ENCODE measurements at regions not wholly inside any gene's neighbourhood (a gene's known extent, or its start where the extent isn't known, plus 50 kb on each side); places are given as distances from the start of the nearest gene placed in this dataset.

DNA sequence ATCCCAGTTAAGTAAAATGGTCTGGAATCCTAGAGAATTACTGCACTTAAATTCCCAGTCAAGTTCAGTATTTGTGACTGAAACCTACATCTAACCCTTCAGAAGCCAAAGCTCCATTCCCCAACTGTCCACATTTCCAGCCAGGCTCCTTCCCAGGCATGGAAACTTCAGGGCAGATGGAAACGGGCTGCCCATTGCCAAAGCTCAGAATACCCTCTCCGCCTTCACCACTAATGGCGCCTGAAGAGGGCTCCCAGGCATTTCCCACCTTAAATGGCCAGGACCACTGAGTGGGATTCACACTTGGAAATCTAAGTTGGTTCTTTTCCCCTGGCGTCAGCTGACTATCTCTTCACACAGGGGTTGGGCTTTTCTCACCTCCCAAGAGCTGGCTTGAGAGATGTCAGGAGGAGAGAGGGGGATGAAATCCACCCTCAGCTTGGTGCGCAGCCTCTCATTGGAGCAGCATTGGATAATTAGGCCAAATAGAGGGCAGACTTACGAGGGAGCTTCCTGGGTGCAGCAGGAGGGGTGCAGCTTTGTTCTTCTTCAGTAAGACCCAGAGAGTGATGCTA lies 82.9 kb downstream of the ANKRD60 start:
- no peak overlapping the region for H3K4ac ChIP-seq (ENCODE audit: low read depth, low read length)
- H4K8ac ChIP-seq (ENCODE audit: low read depth, low read length): no peak overlapping the region
- H3K4me3 ChIP-seq (ENCODE audit: low read depth, low read length): no peak overlapping the region
- H2AFZ ChIP-seq (ENCODE audit: insufficient read depth, low read length, poor library complexity): no peak overlapping the region
- no peak overlapping the region for H3K14ac ChIP-seq (ENCODE audit: low read length)
- no peak for DNase-seq
- H2BK5ac ChIP-seq (ENCODE audit: low read depth, low read length, poor library complexity): no peak overlapping the region
- peaks cover 9 to 12% of the 10 kb centered on the region in 2 experiments for H3K4me1 ChIP-seq (ENCODE audit: control insufficient read depth in 1 of 2, insufficient read depth in 2 of 2, low read length in 2 of 2)
- no peak overlapping the region for H3K18ac ChIP-seq (ENCODE audit: low read length)
- H2AK5ac ChIP-seq (ENCODE audit: low read length): no peak overlapping the region
- H4K91ac ChIP-seq (ENCODE audit: low read depth, low read length): no peak overlapping the region
- no peak overlapping the region for H3K23ac ChIP-seq (ENCODE audit: low read length)
- H3K9me3 ChIP-seq (ENCODE audit: insufficient read depth, low read depth, low read length): peaks cover 3% of the 10 kb centered on the region
- no peak overlapping the region for H2BK12ac ChIP-seq (ENCODE audit: low read length)
- H2BK120ac ChIP-seq (ENCODE audit: insufficient read depth, low read length, poor library complexity): no peak overlapping the region
- no peaks in the 10 kb centered on the region for H3K79me2 ChIP-seq (ENCODE audit: control insufficient read depth, insufficient read depth, low read length, poor library complexity)
- peaks cover 2% of the 10 kb centered on the region for H3K27me3 ChIP-seq (ENCODE audit: insufficient read depth, low read length)
- no peak overlapping the region for H3K4me2 ChIP-seq (ENCODE audit: low read length)
- H3K79me1 ChIP-seq (ENCODE audit: low read length): peaks cover 3% of the 10 kb centered on the region
- no CpG with 5 or more reads among the region's 6 CpGs for WGBS (ENCODE audit: extremely low coverage, insufficient coverage, insufficient read length)
- no peak overlapping the region for H3K27ac ChIP-seq (ENCODE audit: low read depth, low read length)
- no peak overlapping the region for H3K9ac ChIP-seq (ENCODE audit: low read length)
- no peaks in the 10 kb centered on the region for H3K36me3 ChIP-seq (ENCODE audit: control insufficient read depth in 1 of 2, insufficient read depth in 2 of 2, low read length in 2 of 2)
- no peak overlapping the region for H4K12ac ChIP-seq (ENCODE audit: low read depth, low read length)

DNA sequence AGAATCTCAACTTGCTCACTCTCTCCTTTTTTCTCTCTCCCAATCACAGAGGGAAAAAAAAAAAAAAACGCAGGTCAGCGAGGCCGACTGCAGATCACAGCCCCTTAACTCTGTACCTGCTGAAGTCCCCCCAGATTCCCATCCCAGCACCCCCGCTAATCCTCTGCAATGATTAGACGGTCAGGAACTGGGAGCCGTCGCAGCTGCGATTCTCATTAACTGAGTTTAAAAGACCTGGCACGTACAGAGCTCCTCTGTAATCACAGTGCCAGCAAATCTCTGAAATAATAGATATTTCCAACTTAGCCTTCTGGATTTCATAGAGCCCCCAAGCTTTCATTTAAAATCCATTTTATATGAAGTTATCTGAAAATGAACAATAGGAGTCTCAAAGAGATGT lies 84.4 kb downstream of the ANKRD60 start:
- H4K91ac ChIP-seq (ENCODE audit: low read depth, low read length): no peak overlapping the region
- H2BK120ac ChIP-seq (ENCODE audit: insufficient read depth, low read length, poor library complexity): no peak overlapping the region
- no peak overlapping the region for H4K8ac ChIP-seq (ENCODE audit: low read depth, low read length)
- no peak overlapping the region for H3K27ac ChIP-seq (ENCODE audit: low read depth, low read length)
- no peak overlapping the region for H2BK5ac ChIP-seq (ENCODE audit: low read depth, low read length, poor library complexity)
- H3K23ac ChIP-seq (ENCODE audit: low read length): no peak overlapping the region
- H2AK5ac ChIP-seq (ENCODE audit: low read length): no peak overlapping the region
- no peak overlapping the region for H2BK12ac ChIP-seq (ENCODE audit: low read length)
- peaks cover 9 to 11% of the 10 kb centered on the region in 2 experiments for H3K4me1 ChIP-seq (ENCODE audit: control insufficient read depth in 1 of 2, insufficient read depth in 2 of 2, low read length in 2 of 2)
- H3K36me3 ChIP-seq (ENCODE audit: control insufficient read depth in 1 of 2, insufficient read depth in 2 of 2, low read length in 2 of 2): no peaks in the 10 kb centered on the region
- no peak overlapping the region for H4K12ac ChIP-seq (ENCODE audit: low read depth, low read length)
- peaks cover 3% of the 10 kb centered on the region for H3K79me1 ChIP-seq (ENCODE audit: low read length)
- WGBS (ENCODE audit: extremely low coverage, insufficient coverage, insufficient read length): no CpG with 5 or more reads among the region's 9 CpGs
- H3K9ac ChIP-seq (ENCODE audit: low read length): no peak overlapping the region
- H3K4ac ChIP-seq (ENCODE audit: low read depth, low read length): no peak overlapping the region
- H3K79me2 ChIP-seq (ENCODE audit: control insufficient read depth, insufficient read depth, low read length, poor library complexity): no peaks in the 10 kb centered on the region
- H3K9me3 ChIP-seq (ENCODE audit: insufficient read depth, low read depth, low read length): peaks cover 5% of the 10 kb centered on the region
- no peak overlapping the region for H3K4me3 ChIP-seq (ENCODE audit: low read depth, low read length)
- DNase-seq: no peak
- H2AFZ ChIP-seq (ENCODE audit: insufficient read depth, low read length, poor library complexity): no peak overlapping the region
- no peak overlapping the region for H3K4me2 ChIP-seq (ENCODE audit: low read length)
- H3K18ac ChIP-seq (ENCODE audit: low read length): no peak overlapping the region
- H3K27me3 ChIP-seq (ENCODE audit: insufficient read depth, low read length): no peaks in the 10 kb centered on the region
- no peak overlapping the region for H3K14ac ChIP-seq (ENCODE audit: low read length)

DNA sequence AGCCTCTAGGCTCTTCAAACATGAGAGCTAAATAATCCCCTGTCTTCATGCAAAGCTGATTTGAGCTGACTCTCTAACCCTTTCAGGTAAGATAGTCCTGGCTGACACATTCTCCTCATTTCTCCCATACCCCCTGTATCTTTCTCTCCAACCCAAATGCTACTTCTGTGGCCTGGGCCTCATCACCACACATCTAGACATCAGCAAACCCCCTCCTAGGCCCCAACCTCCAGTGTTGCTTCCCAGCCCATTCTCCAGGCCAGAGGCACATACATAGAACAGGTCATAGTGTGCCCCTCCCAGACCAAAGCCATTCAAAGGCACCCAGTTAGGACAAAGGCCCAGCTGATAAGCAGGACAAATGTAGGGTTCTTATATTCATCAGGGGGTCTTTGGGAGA lies 84.9 kb downstream of the ANKRD60 start:
- no peak overlapping the region for H2BK12ac ChIP-seq (ENCODE audit: low read length)
- no peak overlapping the region for H3K14ac ChIP-seq (ENCODE audit: low read length)
- H4K91ac ChIP-seq (ENCODE audit: low read depth, low read length): no peak overlapping the region
- H3K36me3 ChIP-seq (ENCODE audit: control insufficient read depth in 1 of 2, insufficient read depth in 2 of 2, low read length in 2 of 2): no peaks in the 10 kb centered on the region
- no peak overlapping the region for H3K4me2 ChIP-seq (ENCODE audit: low read length)
- no peak overlapping the region for H2BK5ac ChIP-seq (ENCODE audit: low read depth, low read length, poor library complexity)
- no peak overlapping the region for H4K12ac ChIP-seq (ENCODE audit: low read depth, low read length)
- H3K9me3 ChIP-seq (ENCODE audit: insufficient read depth, low read depth, low read length): peaks cover 9% of the 10 kb centered on the region
- H3K27me3 ChIP-seq (ENCODE audit: insufficient read depth, low read length): no peaks in the 10 kb centered on the region
- no peak overlapping the region for H2AK5ac ChIP-seq (ENCODE audit: low read length)
- H3K9ac ChIP-seq (ENCODE audit: low read length): no peak overlapping the region
- no peak overlapping the region for H2AFZ ChIP-seq (ENCODE audit: insufficient read depth, low read length, poor library complexity)
- DNase-seq: no peak
- H3K23ac ChIP-seq (ENCODE audit: low read length): no peak overlapping the region
- H3K27ac ChIP-seq (ENCODE audit: low read depth, low read length): no peak overlapping the region
- no peak overlapping the region for H3K18ac ChIP-seq (ENCODE audit: low read length)
- H2BK120ac ChIP-seq (ENCODE audit: insufficient read depth, low read length, poor library complexity): no peak overlapping the region
- no peak overlapping the region for H3K4ac ChIP-seq (ENCODE audit: low read depth, low read length)
- H4K8ac ChIP-seq (ENCODE audit: low read depth, low read length): no peak overlapping the region
- no peak overlapping the region for H3K4me3 ChIP-seq (ENCODE audit: low read depth, low read length)
- peaks cover 3% of the 10 kb centered on the region for H3K79me1 ChIP-seq (ENCODE audit: low read length)
- H3K4me1 ChIP-seq (ENCODE audit: control insufficient read depth in 1 of 2, insufficient read depth in 2 of 2, low read length in 2 of 2): peaks cover 9 to 11% of the 10 kb centered on the region in 2 experiments
- no peaks in the 10 kb centered on the region for H3K79me2 ChIP-seq (ENCODE audit: control insufficient read depth, insufficient read depth, low read length, poor library complexity)

DNA sequence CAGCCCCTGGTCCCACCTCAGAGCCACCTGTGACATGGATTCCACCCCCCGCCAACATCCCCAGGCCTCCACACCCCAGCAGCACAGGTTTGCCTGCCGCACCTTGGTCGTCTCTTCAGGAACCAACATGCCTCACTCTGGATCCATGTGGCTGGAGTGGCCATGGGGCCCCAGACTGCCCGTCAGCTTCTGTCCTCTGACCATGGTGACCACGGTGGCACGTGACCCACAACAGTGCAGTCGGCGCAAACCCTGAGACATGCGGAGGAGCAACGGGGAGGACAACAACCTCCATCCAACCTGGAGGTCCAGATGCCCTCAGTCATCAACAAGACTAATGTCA lies 85.6 kb downstream of the ANKRD60 start:
- H3K36me3 ChIP-seq (ENCODE audit: control insufficient read depth in 1 of 2, insufficient read depth in 2 of 2, low read length in 2 of 2): no peaks in the 10 kb centered on the region
- DNase-seq: peak; percentile 21 to 69
- peaks cover 9% of the 10 kb centered on the region for H3K9me3 ChIP-seq (ENCODE audit: insufficient read depth, low read depth, low read length)
- no peak overlapping the region for H4K8ac ChIP-seq (ENCODE audit: low read depth, low read length)
- H3K23ac ChIP-seq (ENCODE audit: low read length): no peak overlapping the region
- H3K4me1 ChIP-seq (ENCODE audit: control insufficient read depth in 1 of 2, insufficient read depth in 2 of 2, low read length in 2 of 2): peaks cover 9 to 11% of the 10 kb centered on the region in 2 experiments
- no peak overlapping the region for H3K27ac ChIP-seq (ENCODE audit: low read depth, low read length)
- H3K9ac ChIP-seq (ENCODE audit: low read length): no peak overlapping the region
- no peak overlapping the region for H2BK5ac ChIP-seq (ENCODE audit: low read depth, low read length, poor library complexity)
- no peaks in the 10 kb centered on the region for H3K79me2 ChIP-seq (ENCODE audit: control insufficient read depth, insufficient read depth, low read length, poor library complexity)
- no CpG with 5 or more reads among the region's 10 CpGs for WGBS (ENCODE audit: extremely low coverage, insufficient coverage, insufficient read length)
- H2BK120ac ChIP-seq (ENCODE audit: insufficient read depth, low read length, poor library complexity): no peak overlapping the region
- no peak overlapping the region for H2BK12ac ChIP-seq (ENCODE audit: low read length)
- no peak overlapping the region for H2AK5ac ChIP-seq (ENCODE audit: low read length)
- no peaks in the 10 kb centered on the region for H3K27me3 ChIP-seq (ENCODE audit: insufficient read depth, low read length)
- no peak overlapping the region for H3K4me3 ChIP-seq (ENCODE audit: low read depth, low read length)
- H3K4ac ChIP-seq (ENCODE audit: low read depth, low read length): no peak overlapping the region
- H4K91ac ChIP-seq (ENCODE audit: low read depth, low read length): no peak overlapping the region
- no peak overlapping the region for H4K12ac ChIP-seq (ENCODE audit: low read depth, low read length)
- H3K18ac ChIP-seq (ENCODE audit: low read length): no peak overlapping the region
- no peak overlapping the region for H3K4me2 ChIP-seq (ENCODE audit: low read length)
- H3K79me1 ChIP-seq (ENCODE audit: low read length): peaks cover 3% of the 10 kb centered on the region
- no peak overlapping the region for H2AFZ ChIP-seq (ENCODE audit: insufficient read depth, low read length, poor library complexity)
- no peak overlapping the region for H3K14ac ChIP-seq (ENCODE audit: low read length)
